GM21717 (cell line): ENCODE measurements at regions not wholly inside any gene's neighbourhood (a gene's known extent, or its start where the extent isn't known, plus 50 kb on each side); places are given as distances from the start of the nearest gene placed in this dataset.
"Not testable (repeated sequence)": the region's sequence is repeated elsewhere in the genome, so short reads cannot be mapped to it uniquely, and the experiment has no call there.

Experiments
- ATAC-seq: cut with Tn5 transposase; IDR thresholded peaks from one replicate; pipeline ENCODE4 v1.9.1; 2021; ENCODE audit warnings: mild to moderate bottlenecking, moderate library complexity; ENCODE audit not compliant: unreplicated experiment

DNA sequence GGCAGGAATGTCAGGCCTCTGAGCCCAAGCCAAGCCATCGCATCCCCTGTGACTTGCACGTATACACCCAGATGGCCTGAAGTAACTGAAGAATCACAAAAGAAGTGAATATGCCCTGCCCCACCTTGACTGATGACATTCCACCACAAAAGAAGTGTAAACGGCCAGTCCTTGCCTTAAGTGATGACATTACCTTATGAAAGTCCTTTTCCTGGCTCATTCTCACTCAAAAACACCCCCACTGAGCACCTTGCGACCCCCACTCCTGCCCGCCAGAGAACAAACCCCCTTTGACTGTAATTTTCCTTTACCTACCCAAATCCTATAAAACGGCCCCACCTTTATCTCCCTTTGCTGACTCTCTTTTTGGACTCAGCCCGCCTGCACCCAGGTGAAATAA is 185.8 kb upstream of the MEIS1 start:
- not testable (repeated sequence) for ATAC-seq

DNA sequence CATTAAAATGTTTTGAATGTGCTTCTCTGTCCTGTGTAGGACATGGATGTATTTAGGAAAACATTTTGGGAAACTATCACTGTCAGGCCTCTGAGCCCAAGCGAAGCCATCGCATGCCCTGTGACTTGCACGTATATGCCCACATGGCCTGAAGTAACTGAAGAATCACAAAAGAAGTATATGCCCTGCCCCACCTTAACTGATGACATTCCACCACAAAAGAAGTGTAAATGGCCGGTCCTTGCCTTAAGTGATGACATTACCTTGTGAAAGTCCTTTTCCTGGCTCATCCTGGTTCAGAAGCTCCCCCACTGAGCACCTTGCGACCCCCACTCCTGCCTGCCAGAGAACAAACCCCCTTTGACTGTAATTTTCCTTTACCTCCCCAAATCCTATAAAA is 191.1 kb upstream of the MEIS1 start:
- ATAC-seq = not testable (repeated sequence)

DNA sequence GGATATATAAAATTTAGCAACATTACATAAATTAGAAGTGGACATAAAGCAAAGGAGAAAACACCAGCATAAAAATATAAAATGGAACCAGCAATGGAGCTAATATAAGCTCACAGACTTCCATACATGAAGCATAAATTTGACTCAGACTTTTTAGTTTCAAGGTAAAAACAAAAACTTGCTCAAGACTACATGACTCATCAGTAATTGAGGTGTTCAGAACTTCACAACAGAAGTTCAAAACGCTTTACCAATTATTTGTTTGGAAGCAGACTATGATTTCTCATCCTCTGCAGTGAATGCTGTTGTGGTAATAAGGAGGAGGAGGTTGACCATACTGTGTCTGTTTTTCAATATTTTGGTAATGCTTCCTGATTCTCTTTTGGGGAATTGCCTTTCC is 192.0 kb upstream of the MEIS1 start:
- not testable (repeated sequence) for ATAC-seq

DNA sequence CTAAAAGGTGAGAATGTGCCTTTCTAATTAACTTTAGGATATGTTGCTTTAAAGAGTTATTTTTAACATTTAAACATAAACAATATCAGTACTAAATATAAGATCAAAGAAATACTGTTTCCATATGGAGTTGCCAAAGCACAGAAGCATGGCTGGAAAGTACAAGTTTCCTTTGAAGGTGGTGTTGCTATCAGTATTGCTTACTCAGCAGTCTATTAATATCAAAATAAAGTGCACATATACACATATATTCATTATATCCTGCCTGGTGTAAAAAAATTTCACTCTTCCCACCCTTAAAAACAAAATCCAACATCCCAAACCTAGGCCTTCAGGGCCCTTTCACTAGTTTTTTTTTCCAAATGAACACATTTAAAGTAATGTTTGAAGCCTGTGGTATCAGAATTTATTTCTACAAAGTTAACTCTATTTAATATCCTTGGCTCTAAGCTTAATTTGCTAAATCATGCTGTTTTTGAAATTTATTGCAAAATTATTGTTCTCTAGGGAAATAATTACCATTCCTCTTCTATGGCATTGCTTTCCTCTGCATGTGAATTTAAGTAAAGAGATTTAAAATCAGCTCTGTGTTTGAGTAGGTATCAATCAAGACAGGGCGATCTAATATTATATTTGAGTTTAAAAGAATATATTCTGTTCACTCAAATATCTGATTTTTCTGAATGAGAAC is 192.7 kb upstream of the MEIS1 start:
- ATAC-seq = no peak

DNA sequence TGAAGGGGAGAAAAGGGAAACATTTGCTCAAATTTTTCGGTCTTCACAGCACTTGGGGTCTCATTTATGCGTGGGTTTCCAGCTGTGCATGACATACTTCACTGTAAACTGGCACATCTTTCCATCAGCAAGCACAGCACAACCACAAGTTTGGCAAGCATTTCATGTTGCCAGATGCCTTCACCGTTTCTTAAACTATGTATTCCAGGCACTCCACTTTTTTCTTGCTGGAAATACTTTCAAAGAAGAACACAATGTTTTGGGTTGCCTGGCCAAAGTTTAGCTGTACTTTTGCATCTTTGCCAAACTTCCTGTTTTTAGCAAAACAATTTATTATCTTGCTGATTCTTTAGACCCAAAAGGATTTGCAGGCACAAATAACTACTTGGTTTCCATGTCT is 194.6 kb upstream of the MEIS1 start:
- ATAC-seq = no peak

DNA sequence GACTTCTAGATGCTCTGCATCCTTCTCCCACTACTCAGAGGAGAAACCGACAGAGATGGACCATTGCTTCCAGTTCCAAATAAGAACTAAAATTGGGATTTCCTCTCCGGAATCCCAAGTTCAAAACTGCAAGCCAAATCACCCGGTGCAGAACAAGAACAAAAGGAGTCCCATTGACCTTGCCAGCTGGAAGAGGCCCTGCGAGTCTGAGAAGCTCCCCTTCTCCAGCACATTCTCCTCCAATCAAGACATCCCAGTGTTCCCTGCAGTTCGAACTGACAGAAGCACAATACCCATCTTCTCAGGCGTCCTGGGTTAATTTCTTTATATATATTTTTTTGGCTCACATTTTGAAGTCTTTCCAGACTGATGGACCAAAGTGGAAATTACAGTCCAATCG is 195.3 kb upstream of the MEIS1 start:
- no peak for ATAC-seq

DNA sequence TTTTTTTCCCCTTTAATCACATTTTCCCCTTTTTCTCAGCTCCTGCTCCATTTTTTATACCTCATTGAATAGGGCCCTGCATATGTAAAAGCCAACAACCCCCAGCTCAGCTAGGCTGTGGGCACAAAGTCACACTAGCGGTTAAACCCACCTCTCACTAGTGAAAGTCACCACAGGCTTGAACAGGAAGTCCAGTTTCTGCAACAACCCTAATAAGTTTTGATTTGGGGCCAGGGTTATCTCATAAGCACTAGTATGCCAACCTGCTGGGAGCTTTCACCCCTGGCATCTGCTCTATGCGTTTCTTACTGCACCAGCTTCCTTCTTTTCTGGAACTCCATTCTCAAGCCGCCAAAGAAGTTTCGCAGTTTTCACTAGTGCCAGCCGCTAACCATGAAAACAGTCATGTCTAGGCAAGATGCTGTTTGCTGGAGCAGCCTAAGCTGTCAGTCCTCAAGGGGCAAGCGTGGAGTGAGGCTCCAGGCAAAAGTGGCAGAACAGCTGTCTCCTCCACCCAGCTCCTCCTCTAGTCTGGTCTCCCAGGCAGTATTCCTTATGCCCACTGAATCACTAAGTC is 197.0 kb upstream of the MEIS1 start:
- no peak for ATAC-seq

DNA sequence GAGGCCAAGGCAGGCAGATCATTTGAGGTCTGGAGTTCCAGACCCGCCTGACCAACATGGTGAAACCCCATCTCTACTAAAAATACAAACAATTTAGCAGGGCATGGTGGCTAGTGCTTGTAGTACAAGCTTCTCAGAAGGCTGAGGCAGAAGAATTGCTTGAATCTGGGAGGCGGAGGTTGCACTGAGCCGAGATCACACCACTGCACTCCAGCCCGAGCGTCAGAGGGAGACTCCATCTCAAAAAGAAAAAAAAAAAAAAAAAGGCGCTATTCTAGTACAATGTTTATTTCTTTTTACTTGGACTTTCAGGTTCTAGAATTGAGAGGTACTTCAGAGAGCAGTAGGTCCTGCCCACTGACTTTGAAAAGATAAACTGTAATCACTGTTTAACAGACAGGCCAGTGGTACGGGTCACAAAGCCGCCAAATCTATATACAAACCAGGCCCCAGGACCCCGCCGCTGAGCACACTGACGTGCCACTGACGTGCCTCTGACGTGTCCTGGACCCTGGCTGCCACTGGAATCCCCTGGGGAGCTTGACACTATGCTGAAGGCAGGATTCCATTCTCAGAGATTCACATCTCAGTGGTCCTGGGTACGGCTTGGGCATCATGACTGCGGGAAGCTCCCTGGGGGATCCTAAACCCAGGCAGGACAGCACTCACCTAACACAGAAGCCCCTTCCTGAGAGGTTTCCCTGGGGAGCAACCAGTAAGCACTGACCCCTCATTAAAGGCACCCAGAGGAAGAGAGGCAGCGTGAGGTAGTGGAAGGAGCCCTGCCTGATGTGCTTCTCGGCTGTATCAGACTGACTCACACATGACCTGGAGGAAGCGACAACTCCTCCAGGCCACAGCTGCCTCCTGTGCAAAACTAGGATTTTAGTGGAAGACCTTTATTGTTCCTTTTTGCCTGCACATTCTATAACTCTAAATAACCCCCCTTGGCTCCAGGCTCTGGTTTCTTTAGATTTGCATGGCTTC is 197.8 kb upstream of the MEIS1 start:
- ATAC-seq = no peak

DNA sequence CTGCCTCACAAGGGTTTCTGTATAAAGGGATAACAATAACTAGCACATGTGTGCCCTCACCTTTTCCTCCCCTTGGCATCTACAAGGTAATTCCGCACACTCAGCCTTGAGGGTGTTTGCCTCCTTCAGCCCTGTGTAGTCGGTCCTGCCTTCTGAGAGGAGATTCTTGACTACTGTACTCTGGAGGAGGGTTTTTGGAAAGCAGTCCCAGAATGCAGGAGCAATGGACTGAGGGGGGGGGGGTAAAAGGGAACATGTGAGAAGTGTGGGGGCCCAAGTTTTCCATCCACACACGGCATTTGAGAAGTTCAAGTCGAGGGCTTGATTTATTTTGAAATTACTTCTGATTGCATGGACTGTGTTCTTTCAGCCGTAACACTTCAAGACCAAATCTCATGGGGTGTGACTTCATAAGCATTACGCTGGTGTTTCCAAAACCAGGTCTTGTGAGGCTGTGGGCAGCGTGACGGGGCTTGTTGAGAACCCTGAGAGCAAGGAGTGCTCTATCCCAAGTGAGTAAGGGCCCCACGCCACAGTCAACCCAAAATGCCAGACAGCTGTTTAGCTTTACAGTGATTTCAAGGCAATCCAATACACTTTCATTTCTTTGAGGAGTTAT is 198.7 kb upstream of the MEIS1 start:
- no peak for ATAC-seq

DNA sequence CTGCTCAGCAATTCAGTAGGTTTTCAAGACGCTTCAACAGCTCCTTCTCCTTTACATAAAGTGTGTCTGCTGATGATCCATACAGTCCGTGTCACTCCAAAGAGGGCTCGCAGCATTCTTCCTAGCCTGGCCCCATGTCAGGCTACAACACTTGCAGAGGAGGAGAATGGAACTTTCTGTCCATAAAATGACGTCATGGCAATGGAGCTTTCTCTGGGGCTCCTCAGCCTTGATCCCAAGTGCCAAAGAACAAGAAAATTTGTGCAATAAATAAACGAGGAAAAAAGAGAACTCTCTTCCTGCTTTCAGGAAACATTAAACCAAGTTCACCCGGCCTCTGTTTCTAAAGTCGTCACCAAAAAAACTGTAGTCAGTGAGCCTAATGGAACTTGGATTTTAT is 199.5 kb upstream of the MEIS1 start:
- ATAC-seq = no peak

DNA sequence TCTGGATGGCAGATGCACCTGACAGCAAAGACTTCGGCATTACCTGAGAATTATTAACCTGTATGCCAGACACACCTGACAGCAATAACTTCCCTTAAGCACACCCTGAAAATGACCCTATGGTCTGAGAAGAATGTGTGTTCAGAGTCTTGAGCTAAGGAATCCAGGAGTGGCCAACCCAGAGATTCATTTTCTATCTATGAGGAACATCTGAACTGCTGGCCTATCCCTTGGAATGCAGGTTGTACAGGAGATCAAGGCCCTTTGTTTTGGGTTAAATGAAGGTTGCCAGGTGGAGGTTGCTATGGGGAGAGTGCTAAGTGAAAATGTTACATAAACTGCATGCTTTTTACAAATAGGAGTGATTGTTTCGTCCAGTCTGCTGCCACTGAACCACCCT is 200.9 kb upstream of the MEIS1 start:
- no peak for ATAC-seq

DNA sequence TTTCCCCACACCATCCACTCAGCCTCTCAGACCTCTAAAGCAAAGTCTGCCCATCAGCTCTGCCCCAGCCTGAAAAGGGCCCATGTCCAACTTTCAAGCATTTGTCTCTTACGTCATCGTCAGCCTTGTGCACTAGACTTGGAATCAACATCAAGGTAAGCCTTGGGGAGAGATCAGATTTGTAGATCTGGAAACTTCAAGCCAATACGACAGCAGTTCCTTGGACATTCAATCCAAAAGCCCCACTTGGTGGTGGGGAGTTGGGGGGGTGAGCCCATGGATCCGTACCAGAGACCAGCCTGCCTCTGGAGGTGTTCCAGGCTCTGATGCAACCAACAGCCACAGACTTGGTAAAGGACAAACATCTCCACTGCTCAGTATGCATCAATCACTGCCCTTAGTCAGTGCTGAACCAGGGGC is 206.8 kb upstream of the MEIS1 start:
- ATAC-seq = no peak

DNA sequence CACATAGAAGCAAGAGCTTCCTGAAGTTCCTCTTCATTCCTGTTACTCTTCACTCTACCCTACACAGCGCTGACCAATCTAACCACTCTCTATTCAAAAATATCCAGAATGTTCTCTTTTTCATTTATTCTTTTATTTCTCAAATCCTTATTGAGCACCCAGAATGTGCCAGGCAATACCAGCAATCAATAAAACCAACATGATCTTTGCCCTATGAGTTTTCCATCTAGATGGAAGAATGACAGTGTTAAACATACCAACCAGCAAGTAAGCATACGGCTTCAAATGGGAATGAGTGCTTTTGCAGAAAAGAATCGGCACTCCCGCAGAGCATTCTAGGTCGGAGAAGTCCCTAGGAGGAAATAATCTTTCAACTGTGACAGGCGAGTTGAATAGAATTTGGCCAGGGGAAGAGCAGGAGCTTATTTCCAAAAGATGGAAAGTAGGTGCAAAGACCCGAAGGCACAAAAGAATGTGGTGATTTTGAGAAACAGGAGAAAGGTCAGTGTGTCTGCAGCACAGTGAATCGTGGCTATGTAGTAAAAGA is 217.8 kb upstream of the MEIS1 start:
- ATAC-seq = no peak

DNA sequence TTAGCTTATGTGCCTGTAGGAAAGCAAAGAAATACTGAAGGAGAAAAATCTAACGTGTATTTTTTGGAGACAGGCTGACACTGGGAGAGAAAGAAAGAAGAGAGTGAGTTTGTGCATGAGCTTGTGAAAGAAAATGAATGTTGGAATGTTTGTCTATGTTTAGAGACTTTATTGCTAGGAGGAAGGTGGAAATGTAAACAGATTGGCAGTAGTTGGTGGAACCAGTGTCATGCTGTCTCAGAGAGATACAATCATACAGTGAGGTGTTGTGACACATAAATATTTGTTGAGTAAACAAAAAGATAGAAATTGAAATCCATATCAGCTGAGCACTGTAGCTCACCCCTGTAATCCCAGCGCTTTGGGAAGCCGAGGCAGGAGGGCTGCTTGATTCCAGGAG is 222.2 kb upstream of the MEIS1 start:
- ATAC-seq = no peak

DNA sequence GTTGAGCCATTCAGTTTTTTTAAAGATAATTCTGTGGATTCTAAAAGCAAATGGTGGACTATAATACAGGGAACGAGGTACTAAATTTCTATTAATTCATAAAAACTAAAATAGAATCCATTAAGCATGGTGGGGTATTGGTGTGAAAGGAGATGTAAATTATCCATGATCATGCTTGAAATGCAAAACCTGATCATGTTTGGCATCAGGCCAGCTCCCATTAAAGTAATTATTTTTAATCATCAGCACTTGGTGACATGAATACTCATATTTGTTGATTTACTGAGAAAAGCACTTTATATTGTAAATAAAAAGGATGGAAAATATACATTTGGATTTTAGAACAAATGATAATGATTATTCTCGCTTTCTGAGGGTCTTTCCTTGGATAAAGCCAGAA is 232.3 kb upstream of the MEIS1 start:
- ATAC-seq = no peak

DNA sequence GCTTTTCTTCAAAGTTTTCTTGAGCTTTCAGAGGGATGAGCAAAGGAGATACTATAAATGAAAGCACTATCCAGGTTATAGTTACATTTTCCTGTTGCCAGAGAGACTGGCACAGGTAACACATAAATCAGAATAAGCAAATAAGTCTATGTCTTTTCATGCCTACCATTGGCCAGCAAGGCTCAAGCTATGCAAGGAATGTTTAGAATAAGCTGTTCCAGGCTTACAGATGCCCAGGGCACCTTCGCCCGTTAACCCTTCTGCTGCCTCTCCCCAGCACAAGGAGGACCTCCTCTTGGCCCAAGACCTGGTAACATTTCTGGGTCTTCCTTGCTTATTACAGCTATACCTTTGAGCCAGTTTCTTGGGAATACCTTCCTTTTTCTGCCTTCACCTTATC is 233.7 kb upstream of the MEIS1 start:
- ATAC-seq = no peak

DNA sequence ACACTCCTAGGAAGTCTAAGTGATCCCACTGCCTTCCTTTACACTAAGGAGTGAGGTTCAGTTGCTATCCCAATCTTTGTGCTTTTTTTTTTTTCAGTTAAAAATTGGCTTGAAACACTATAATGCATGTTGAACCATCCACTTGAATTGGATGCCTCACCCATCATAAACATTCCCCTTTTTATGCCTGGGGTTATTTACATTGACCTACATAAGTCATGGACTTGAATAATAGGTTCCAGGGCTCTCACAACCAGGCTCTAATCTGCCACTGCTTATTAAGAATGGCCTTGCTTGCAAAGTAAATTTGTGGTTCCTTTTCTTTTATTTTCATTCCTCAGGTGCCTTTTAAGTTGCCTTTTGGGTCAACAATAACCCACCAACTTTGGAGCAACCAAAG is 236.1 kb upstream of the MEIS1 start:
- ATAC-seq = no peak

DNA sequence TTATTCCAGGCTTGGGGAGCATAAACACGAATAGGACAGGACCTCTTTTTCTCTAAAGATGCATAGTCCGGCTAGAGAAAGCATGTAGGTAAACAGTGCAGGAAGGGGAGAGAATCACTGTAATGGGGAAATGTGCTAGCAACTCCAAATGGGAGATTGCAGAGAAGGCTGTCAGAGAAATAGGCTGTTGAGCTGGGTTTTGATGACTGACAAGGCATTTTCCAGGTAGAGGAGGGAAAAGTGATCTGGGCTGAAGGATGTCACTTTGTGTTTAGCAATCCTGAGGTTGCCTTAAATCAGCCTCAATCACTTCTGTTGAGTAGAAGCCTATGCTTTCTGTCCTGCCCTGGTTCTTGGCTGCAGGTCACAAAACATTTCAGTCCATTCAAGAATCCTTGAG is 242.0 kb upstream of the MEIS1 start:
- ATAC-seq = no peak

DNA sequence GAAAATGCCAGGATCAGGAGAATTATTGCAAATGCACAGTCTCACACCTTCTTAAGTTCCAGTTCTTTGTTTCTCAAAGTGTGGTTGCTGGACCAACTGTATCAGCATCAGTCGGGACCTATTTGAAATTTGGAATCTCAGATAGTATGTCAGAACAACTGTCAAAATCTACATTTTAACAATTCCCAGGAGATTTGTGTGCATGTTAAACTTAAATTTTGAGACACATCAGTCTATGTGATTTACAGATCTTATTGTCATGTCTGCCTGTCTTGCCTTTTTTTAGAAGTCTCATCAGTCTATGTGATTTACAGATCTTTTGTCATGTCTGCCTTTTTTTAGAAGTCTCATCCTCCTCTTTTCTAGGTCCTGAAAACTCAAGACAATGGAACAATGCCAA is 243.6 kb upstream of the MEIS1 start:
- no peak for ATAC-seq

DNA sequence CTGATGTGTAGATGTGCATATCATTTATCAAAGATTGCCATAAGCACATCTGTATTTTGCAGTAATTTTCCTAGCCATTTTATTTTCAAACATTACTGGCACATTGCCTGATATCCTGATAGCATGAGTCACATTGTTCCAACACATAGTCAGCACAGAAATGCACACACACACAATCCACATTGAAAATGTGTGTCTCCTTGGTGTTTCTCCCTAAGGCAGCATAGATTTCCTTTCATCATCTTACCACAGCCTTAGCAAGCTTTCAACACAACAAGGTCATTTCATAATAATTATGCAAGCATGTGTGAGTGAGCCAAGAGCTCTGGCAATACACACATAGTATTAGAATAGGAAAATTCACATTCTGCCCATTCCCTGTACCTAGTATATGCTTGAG is 245.4 kb upstream of the MEIS1 start:
- no peak for ATAC-seq

DNA sequence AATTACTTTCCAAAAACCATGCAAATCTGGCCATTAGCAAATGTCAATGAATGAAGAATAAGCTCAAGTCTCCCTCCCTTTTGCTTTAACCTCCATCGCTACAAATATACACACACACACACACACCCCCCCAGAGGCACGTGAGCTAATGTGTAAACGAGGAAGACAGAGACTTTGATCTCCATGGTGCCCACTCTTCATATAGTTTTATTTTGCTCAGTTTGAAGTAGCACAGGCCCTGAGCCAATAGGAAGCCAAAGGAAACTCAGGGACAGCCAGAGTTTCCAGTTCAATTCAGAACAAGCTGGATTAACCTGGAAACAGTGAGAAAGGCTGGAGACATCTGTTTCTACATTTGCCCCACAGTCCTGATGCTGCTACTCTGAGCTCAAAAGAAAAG is 248.4 kb upstream of the MEIS1 start:
- no peak for ATAC-seq
